Loucy (cell line): ENCODE measurements at regions not wholly inside any gene's neighbourhood (a gene's known extent, or its start where the extent isn't known, plus 50 kb on each side); places are given as distances from the start of the nearest gene placed in this dataset.

ENCODE experiments used
- CTCF ChIP-seq: fragments of 200-600 bp; sonication (generic); conservative IDR thresholded peaks from 2 replicates; pipeline ENCODE4 v1.5.1; 2014; ENCODE audit warnings: mild to moderate bottlenecking, antibody characterized with exemption, low read length
- EZH2phosphoT487 ChIP-seq: fragments of 200-600 bp; IDR thresholded peaks from 2 replicates; pipeline ENCODE4 v1.6.1; 2018; ENCODE audit warnings: antibody characterized with exemption, mild to moderate bottlenecking, moderate library complexity, borderline replicate concordance

- no peak for TF ChIP-seq CTCF
- TF ChIP-seq EZH2phosphoT487: no peak
Observed at GRCh38 chr7:16991551-16991950, 109.8 kb upstream of the AGR3 start.
